Urothelium cell line (cell line): ENCODE measurements at regions not wholly inside any gene's neighbourhood (a gene's known extent, or its start where the extent isn't known, plus 50 kb on each side); places are given as distances from the start of the nearest gene placed in this dataset.
"Not testable (repeated sequence)": the region's sequence is repeated elsewhere in the genome, so short reads cannot be mapped to it uniquely, and the experiment has no call there.

Experiments
- DNase-seq: peaks from one replicate; pipeline ENCODE4 v3.0.0; 2011; ENCODE audit warnings: low spot score, mixed read lengths
- FAIRE-seq: peaks from 2 replicates; lab custom pipeline; 2011; peaks lifted over from hg19 to GRCh38; lab: Jason Lieb, UNC

GRCh38 chrX:99988532-99988931 is 421.5 kb downstream of the PCDH19 start:
- FAIRE-seq, result not testable (repeated sequence)

DNA sequence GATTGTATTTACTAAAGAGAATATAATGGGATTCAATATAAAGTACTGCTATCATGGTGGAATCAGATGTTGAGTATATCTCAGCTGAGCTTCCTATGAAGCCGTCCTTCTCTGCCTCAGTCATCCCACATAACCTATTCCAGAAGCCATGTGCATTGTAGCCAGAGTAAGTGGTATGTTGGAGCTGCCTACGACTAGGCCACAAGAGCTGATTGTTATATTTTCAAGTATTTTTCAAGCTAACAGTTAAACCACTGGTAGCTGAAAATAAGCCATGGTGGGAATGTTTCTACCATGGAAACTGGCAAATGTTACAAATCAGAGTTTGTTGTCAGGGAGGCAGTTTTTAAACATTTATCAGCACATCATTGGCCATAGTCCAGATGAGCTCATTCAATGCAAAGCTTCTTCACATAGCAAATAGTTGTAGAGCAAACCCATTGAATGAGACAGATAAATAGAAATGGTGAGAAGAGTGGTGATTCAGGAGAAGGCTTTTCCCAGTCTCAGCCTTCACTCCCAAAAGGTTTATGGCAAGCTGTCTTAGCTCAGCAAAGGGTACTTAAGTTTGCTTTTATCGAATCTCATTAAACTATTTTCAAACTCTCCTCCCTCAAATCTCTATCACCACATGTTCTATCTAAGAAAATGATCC is 436.4 kb downstream of the PCDH19 start:
- FAIRE-seq (no peak), DNase-seq (no peak)

More at GRCh38 chrX:99988532-99988931, 421.5 kb downstream of the PCDH19 start:
- not testable (repeated sequence) for DNase-seq

- DNase-seq (no peak), FAIRE-seq (no peak)
Measured at GRCh38 chrX:99939883-99940232, 470.2 kb downstream of the PCDH19 start.

GRCh38 chrX:99939206-99939882 is 470.7 kb downstream of the PCDH19 start:
- DNase-seq, FAIRE-seq: not testable (repeated sequence)

DNA sequence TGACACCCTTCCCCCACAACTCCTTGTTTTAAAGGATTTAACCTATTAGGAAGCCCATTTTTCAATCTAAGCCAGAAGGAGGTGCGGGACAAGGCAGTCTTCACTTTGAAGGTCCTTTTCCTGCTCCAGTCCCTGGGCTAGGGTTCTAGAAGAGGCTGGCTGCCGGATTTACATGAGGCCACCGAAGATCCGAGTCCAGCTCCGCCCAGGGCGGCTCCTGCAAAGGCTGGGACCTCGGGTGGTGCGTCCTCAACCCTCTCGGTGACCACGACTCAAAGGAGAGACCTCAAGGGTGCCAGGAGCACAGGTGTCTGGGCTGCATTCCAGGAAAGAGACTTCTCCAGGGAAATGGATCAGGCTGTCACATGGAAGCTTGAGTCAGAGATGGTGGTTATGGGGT is 471.6 kb downstream of the PCDH19 start:
- DNase-seq, result no peak
- FAIRE-seq, result no peak

DNA sequence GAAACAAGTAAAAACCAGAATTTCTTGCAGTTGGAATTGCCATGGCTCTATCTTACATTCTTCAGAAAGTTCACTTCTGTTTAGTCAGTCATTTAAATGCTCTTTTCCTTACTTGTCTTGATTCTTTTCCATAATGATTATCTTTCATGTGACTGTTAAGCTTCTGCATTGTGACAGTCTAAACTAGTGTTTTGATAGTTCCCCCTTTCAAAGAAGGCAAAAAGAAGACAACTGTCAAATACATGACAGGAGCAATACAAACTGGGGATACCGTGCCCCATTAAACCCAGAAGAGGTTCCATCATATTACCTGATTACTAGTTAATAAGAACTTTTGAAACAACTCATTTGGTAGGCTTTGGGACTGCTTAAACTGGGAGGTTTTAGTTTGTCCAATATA is 476.2 kb downstream of the PCDH19 start:
- no peak for FAIRE-seq
- no peak for DNase-seq

DNA sequence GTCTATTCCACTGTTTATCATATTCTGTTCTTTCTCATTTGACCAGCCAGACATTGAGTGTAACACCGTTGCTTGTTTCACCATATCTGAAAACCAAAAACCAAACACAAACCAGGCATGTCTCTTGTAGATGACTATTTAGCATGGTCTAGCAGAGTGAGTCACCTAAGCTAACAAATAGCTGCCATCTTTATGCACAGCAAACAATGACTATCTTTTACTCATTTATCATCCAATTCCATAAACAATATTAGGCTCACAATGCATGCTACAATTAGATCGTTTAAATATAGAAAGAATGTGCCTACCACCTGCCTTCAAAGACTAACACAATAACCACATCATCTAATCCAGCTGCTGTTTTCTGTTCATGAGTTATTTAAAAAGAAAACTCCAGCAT is 495.4 kb downstream of the PCDH19 start:
- FAIRE-seq, result no peak
- DNase-seq, result peak; percentile 13

GRCh38 chrX:99913611-99914010 is 496.5 kb downstream of the PCDH19 start:
- FAIRE-seq (no peak), DNase-seq (no peak)

DNA sequence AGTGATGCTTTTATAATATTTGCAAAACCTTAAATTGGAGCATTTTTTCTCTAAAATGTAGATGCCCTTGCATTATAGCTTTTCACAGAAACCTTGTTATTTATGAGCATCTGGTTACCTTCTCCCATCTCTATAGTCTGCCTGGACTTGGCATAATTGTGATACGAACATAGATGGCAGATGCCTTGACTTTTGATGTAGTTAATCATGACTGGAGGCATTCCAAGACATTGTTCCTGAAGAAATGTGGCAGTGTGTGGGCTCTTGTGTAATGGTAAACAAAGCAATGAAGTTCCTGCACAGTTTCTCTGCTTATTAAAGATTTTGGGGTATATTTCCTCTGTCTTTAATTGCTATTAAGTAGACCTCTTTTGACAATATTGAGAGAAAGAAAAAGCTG is 500.1 kb downstream of the PCDH19 start:
- no peak for FAIRE-seq

GRCh38 chrX:99901091-99901490 is 509.0 kb downstream of the PCDH19 start:
- no peak for FAIRE-seq

More for the DNA sequence above, 500.1 kb downstream of the PCDH19 start:
- DNase-seq, result peak; percentile 1

DNA sequence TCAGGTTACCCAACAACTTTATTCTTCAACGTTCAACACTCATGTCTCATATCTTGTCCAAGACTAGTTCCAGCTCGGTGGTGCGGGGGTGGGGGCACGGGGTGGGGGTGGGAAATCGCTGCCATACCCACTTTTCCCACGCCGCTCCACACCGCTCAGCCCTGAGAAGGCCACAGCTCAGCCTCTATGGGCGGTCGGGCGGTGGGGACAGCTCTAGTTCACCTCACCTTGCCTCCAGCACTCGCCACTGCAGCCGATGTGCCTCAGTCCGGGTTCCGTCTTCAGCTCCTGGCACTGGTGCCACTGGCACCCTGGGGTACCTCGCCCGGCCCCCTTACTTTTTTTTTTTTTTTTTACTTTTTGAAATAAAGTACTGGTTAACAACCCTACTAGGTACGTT is 522.2 kb downstream of the PCDH19 start:
- FAIRE-seq (no peak), DNase-seq (no peak)

More at GRCh38 chrX:99901091-99901490, 509.0 kb downstream of the PCDH19 start:
- DNase-seq, result no peak

DNA sequence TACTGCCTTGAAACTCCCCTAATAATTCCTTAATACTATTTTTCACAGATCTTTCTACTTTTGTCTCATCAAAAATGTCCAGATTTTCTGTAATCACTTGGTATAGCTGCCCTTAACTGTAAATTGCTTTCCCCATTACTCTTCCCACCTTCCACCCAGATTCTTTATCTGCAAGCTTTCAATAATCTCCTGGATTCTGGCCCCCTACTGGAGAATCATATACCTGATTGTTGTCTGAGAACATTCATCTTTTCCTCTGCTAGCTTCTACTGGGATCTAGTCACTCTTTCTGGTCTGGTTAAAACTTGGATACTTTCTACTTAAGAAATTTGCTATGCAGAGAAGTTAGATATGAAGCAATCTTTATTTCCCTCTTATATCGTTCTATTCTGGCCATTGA is 552.6 kb downstream of the PCDH19 start:
- DNase-seq, result no peak
- no peak for FAIRE-seq

DNA sequence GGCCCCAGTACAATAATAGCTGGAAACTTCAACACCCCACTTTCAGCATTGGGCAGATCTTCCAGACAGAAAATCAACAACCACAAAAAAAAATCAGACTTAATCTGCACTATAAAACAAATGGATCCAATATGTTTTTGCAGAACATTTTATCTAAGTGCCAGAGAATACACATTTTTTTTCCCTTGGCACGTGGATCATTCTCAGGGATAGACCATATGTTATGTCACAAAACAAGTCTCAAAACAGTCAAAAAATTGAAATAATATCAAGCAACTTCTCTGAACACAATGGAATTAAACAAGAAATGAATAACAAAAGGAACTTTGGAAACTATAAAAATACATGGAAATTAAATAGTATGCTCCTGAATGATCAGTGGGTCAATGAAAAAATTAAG is 576.3 kb downstream of the PCDH19 start:
- FAIRE-seq, result no peak
- no peak for DNase-seq

DNA sequence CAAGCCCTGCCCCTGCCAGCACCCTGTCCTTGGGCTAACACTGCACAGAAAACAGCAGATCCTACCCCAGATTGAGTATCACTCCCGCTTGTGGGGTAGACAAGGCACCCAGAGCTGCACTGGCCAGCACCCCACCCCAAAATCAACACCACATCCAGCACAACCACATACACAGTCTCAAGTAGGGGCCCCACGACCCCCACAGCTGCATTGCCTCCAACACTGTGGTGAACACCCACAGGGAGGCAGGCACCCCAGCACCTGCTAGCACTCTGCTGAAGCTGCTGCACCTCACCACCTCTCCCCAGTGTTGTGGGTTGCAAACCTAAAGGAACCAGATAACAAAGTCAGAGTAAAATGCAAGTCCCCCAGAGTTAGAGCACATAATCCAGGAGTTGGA is 589.9 kb downstream of the PCDH19 start:
- FAIRE-seq (no peak), DNase-seq (no peak)

DNA sequence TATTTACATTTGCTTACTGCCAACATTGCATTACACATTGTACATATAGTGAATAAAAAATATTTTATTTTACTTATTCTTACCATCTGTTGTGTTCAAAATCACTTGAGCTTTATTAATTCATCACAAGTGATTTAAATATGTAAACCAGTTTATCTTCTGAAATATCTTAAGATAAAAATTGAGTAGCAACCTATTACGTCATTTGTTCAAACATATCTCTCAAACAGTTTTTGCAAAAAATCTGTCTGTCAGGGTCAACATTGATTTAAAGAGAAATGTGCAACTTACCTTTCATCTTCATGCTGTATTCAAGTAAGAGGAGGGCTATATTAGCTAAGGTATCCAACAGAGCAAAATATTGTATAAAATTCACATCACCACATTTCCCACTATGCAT is 610.1 kb downstream of the PCDH19 start:
- no peak for DNase-seq
- FAIRE-seq, result no peak

DNA sequence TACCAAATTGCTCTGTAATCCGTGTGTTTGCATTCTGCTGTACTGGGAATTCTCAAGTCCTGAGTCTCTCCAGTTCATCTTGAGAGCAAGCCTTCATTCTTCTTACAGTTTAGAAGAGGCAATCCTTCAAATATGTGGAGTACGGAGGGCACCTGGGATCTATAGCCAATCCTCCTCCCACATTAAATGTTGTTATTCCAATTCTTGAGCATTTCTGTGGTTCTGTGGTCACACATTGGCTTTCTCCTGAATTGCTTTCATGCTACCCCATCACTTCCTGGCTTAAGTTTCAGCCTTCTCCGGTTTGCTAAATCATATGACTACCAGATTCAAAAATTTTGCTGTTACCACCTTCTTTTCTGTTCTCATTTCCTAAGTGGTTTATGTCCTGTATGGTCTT is 611.1 kb downstream of the PCDH19 start:
- FAIRE-seq, result no peak

DNA sequence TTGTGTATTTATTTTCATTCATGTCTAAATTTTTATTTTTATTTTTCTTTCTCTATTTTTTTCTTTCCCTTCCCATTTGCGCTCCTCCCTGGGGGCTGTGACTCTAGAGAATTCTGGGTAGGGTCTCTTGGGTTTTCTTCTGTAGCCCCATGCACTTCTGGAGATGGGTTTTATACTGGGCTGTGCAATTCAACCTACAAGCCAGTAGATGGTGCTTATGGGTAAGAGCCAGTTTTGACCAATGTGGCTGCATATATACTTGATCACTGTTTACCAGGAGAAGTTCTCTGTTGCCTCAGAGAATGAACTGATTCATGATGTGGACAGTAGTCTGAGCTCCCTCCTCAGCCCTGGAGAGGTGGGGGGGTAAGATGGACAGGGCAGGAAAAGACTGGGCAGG is 614.6 kb downstream of the PCDH19 start:
- DNase-seq (no peak), FAIRE-seq (no peak)

More for the DNA sequence above, 611.1 kb downstream of the PCDH19 start:
- peak; percentile 48 for DNase-seq

- DNase-seq (no peak), FAIRE-seq (no peak)
Measured at GRCh38 chrX:99782516-99783040, 627.5 kb downstream of the PCDH19 start.

DNA sequence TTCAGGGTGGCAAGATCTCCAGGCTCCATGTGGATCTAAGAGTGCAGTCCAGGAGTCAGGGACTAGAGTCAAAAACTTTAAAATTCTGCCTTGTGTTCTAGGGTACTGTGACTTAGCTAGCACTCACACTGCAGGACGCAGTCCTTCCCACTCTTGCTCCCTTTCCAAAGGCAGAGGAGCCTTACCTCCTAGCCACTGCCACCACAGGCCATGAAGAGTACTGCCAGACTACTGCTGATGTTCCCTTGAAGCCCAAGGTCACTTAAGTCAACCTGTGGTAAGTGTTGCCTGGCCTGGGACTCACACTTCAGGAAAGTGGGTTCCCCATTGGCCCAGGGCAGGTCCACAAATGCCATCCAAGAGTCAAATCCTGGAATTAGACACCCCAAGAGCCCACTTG is 632.2 kb downstream of the PCDH19 start:
- DNase-seq (no peak), FAIRE-seq (no peak)

GRCh38 chrX:99761731-99762130 is 648.3 kb downstream of the PCDH19 start:
- FAIRE-seq (no peak), DNase-seq (no peak)

GRCh38 chrX:99752776-99753175 is 657.3 kb downstream of the PCDH19 start:
- DNase-seq (no peak), FAIRE-seq (no peak)

GRCh38 chrX:99750721-99751120 is 659.4 kb downstream of the PCDH19 start:
- DNase-seq (no peak), FAIRE-seq (no peak)
